ENCODE measurements at regions not wholly inside any gene's neighbourhood (a gene's known extent, or its start where the extent isn't known, plus 50 kb on each side); places are given as distances from the start of the nearest gene placed in this dataset.
A peak's percentile ranks its signal among the peaks of the same experiment; 100 is the strongest.
"Not testable (repeated sequence)": the region's sequence is repeated elsewhere in the genome, so short reads cannot be mapped to it uniquely, and the experiment has no call there.

GRCh38 chr10:8365935-8366911, 311.7 kb downstream of the GATA3 start:
- peak; percentile 99 for DNase-seq (ENCODE audit: low read depth)
- no peaks in the 10 kb centered on the region for H4K20me1 ChIP-seq (ENCODE audit: insufficient read depth, low read length)
- H3K36me3 ChIP-seq (ENCODE audit: insufficient read depth, low read length) = no peaks in the 10 kb centered on the region
- peaks cover 20% of the 10 kb centered on the region for H3K4me1 ChIP-seq (ENCODE audit: insufficient read depth, low read length)
- H3K79me2 ChIP-seq (ENCODE audit: insufficient read depth, low read length) = no peaks in the 10 kb centered on the region
- H3K4me2 ChIP-seq (ENCODE audit: low read length) = peak overlapping the region; percentile 72
- H3K36me3 Mint-ChIP-seq (ENCODE audit: low read depth, unreplicated experiment) = no peaks in the 10 kb centered on the region
- H3K27me3 ChIP-seq (ENCODE audit: insufficient read depth, low read length) = no peaks in the 10 kb centered on the region
- peak overlapping the region; percentile 95 for H3K27ac ChIP-seq (ENCODE audit: low read depth, low read length)
- H3K9me3 ChIP-seq (ENCODE audit: insufficient read depth, low read depth, low read length) = no peaks in the 10 kb centered on the region
- peaks cover 3% of the 10 kb centered on the region for H3K27me3 Mint-ChIP-seq (ENCODE audit: low read depth, unreplicated experiment)
- peak overlapping the region; percentile 18 for H2AFZ ChIP-seq (ENCODE audit: low read depth, low read length)
- no peak overlapping the region for H3K4me3 ChIP-seq (ENCODE audit: insufficient read depth, low read depth, low read length)
- H3K4me3 Mint-ChIP-seq (ENCODE audit: unreplicated experiment) = peak overlapping the region; percentile 14
- H3K4me1 Mint-ChIP-seq (ENCODE audit: low read depth, unreplicated experiment) = peaks cover 16% of the 10 kb centered on the region
- FAIRE-seq = no peak
- TF ChIP-seq CTCF (IDR thresholded peaks at IDR 0.05; ENCODE audit: insufficient read depth, low read depth, low read length) = no peak
- TF ChIP-seq EZH2 (IDR thresholded peaks at IDR 0.05; ENCODE audit: insufficient read depth, low read length) = no peak
- peak overlapping the region; percentile 77 for H3K9ac ChIP-seq (ENCODE audit: low read length)
- no peaks in the 10 kb centered on the region for H3K9me3 Mint-ChIP-seq (ENCODE audit: unreplicated experiment)
- H3K27ac Mint-ChIP-seq (ENCODE audit: unreplicated experiment) = peak overlapping the region; percentile 93

- H2AFZ ChIP-seq (ENCODE audit: low read depth, low read length); H3K27me3 Mint-ChIP-seq (ENCODE audit: low read depth, unreplicated experiment); H3K4me3 ChIP-seq (ENCODE audit: insufficient read depth, low read depth, low read length); H3K4me3 Mint-ChIP-seq (ENCODE audit: unreplicated experiment); H3K9me3 Mint-ChIP-seq (ENCODE audit: unreplicated experiment); FAIRE-seq; H3K9me3 ChIP-seq (ENCODE audit: insufficient read depth, low read depth, low read length); H4K20me1 ChIP-seq (ENCODE audit: insufficient read depth, low read length); H3K36me3 Mint-ChIP-seq (ENCODE audit: low read depth, unreplicated experiment); H3K27ac ChIP-seq (ENCODE audit: low read depth, low read length); H3K79me2 ChIP-seq (ENCODE audit: insufficient read depth, low read length); H3K4me2 ChIP-seq (ENCODE audit: low read length); H3K36me3 ChIP-seq (ENCODE audit: insufficient read depth, low read length); H3K27ac Mint-ChIP-seq (ENCODE audit: unreplicated experiment); H3K9ac ChIP-seq (ENCODE audit: low read length); H3K27me3 ChIP-seq (ENCODE audit: insufficient read depth, low read length): not testable (repeated sequence)
- H3K4me1 ChIP-seq (ENCODE audit: insufficient read depth, low read length) = peaks cover 15% of the 10 kb centered on the region
- DNase-seq (ENCODE audit: low read depth) = peak; percentile 20
- H3K4me1 Mint-ChIP-seq (ENCODE audit: low read depth, unreplicated experiment) = peaks cover 14% of the 10 kb centered on the region
Measured at GRCh38 chr10:8367672-8368411, 313.4 kb downstream of the GATA3 start.

- H3K9me3 ChIP-seq (ENCODE audit: insufficient read depth, low read depth, low read length) = no peaks in the 10 kb centered on the region
- H3K36me3 ChIP-seq (ENCODE audit: insufficient read depth, low read length) = no peaks in the 10 kb centered on the region
- H3K79me2 ChIP-seq (ENCODE audit: insufficient read depth, low read length) = no peaks in the 10 kb centered on the region
- H3K4me3 Mint-ChIP-seq (ENCODE audit: unreplicated experiment) = no peak overlapping the region
- DNase-seq (ENCODE audit: low read depth) (peak; percentile 83), FAIRE-seq (no peak)
- H3K4me3 ChIP-seq (ENCODE audit: insufficient read depth, low read depth, low read length) = no peak overlapping the region
- H3K27ac Mint-ChIP-seq (ENCODE audit: unreplicated experiment) = no peak overlapping the region
- peaks cover 15% of the 10 kb centered on the region for H3K4me1 ChIP-seq (ENCODE audit: insufficient read depth, low read length)
- H3K4me2 ChIP-seq (ENCODE audit: low read length) = peak overlapping the region; percentile 31
- peaks cover 14% of the 10 kb centered on the region for H3K4me1 Mint-ChIP-seq (ENCODE audit: low read depth, unreplicated experiment)
- peak overlapping the region; percentile 48 for H3K27ac ChIP-seq (ENCODE audit: low read depth, low read length)
- no peak overlapping the region for H2AFZ ChIP-seq (ENCODE audit: low read depth, low read length)
- peak overlapping the region; percentile 21 for H3K9ac ChIP-seq (ENCODE audit: low read length)
- H3K27me3 Mint-ChIP-seq (ENCODE audit: low read depth, unreplicated experiment) = peaks cover 2% of the 10 kb centered on the region
- no peaks in the 10 kb centered on the region for H4K20me1 ChIP-seq (ENCODE audit: insufficient read depth, low read length)
- H3K27me3 ChIP-seq (ENCODE audit: insufficient read depth, low read length) = no peaks in the 10 kb centered on the region
- TF ChIP-seq EZH2 (IDR thresholded peaks at IDR 0.05; ENCODE audit: insufficient read depth, low read length) = no peak
- TF ChIP-seq CTCF (IDR thresholded peaks at IDR 0.05; ENCODE audit: insufficient read depth, low read depth, low read length) = no peak
- H3K9me3 Mint-ChIP-seq (ENCODE audit: unreplicated experiment) = no peaks in the 10 kb centered on the region
- no peaks in the 10 kb centered on the region for H3K36me3 Mint-ChIP-seq (ENCODE audit: low read depth, unreplicated experiment)
Measured at GRCh38 chr10:8369666-8370065, 315.2 kb downstream of the GATA3 start.
